HepG2 (cell line): ENCODE measurements at regions not wholly inside any gene's neighbourhood (a gene's known extent, or its start where the extent isn't known, plus 50 kb on each side); places are given as distances from the start of the nearest gene placed in this dataset.
A peak's percentile ranks its signal among the peaks of the same experiment; 100 is the strongest.

ENCODE experiments used
- ADNP ChIP-seq: sonication (generic); formaldehyde crosslinking; IDR thresholded peaks from 2 replicates; pipeline ENCODE4 v1.4.0; 2020; ENCODE audit warnings: missing genetic modification reagents
- BCL3 ChIP-seq: sonication (generic); formaldehyde crosslinking; IDR thresholded peaks from 2 replicates; pipeline ENCODE4 v1.5.1; 2020; ENCODE audit warnings: mild to moderate bottlenecking, missing genetic modification reagents, moderate library complexity
- EEA1 ChIP-seq: sonication (generic); formaldehyde crosslinking; IDR thresholded peaks from 2 replicates; pipeline ENCODE4 v1.5.1; 2020; ENCODE audit warnings: mild to moderate bottlenecking, missing genetic modification reagents, borderline replicate concordance
- MAFF ChIP-seq: IDR thresholded peaks from 2 replicates; pipeline ENCODE4 v1.6.1; 2011; ENCODE audit warnings: low read depth, low read length, improper control_type of control experiment
- RXRB ChIP-seq: IDR thresholded peaks from 2 replicates; pipeline ENCODE4 v1.6.1; 2016; ENCODE audit warnings: borderline replicate concordance, missing genetic modification reagents, missing compliant biosample characterization
- SMAD9 ChIP-seq: sonication (generic); formaldehyde crosslinking; IDR thresholded peaks from 2 replicates; pipeline ENCODE4 v1.5.1; 2020; ENCODE audit warnings: mild to moderate bottlenecking, missing genetic modification reagents
- ZBTB38 ChIP-seq: sonication (generic); formaldehyde crosslinking; IDR thresholded peaks from 2 replicates; pipeline ENCODE4 v1.5.1; 2020; ENCODE audit warnings: mild to moderate bottlenecking, missing genetic modification reagents
- ZNF142 ChIP-seq: sonication (generic); formaldehyde crosslinking; IDR thresholded peaks from 2 replicates; pipeline ENCODE4 v1.4.0; 2020; ENCODE audit warnings: missing genetic modification reagents
- ZNF350 ChIP-seq: sonication (generic); formaldehyde crosslinking; IDR thresholded peaks from 2 replicates; pipeline ENCODE4 v1.4.0; 2020; ENCODE audit warnings: mild to moderate bottlenecking, low read depth, missing genetic modification reagents, borderline replicate concordance
- ZNF572 ChIP-seq: sonication (generic); formaldehyde crosslinking; IDR thresholded peaks from 2 replicates; pipeline ENCODE4 v1.5.1; 2020; ENCODE audit warnings: mild to moderate bottlenecking, missing genetic modification reagents
- TF ChIP-seq, protein P1 (sequence below): sonication (generic); formaldehyde crosslinking; IDR thresholded peaks from 2 replicates; pipeline ENCODE4 v1.4.0; 2020; ENCODE audit warnings: missing genetic modification reagents
- TF ChIP-seq, protein P2 (sequence below): sonication (generic); formaldehyde crosslinking; IDR thresholded peaks from 2 replicates; pipeline ENCODE4 v1.5.1; 2020; ENCODE audit warnings: mild to moderate bottlenecking, missing genetic modification reagents
- TF ChIP-seq, protein P3 (sequence below): sonication (generic); formaldehyde crosslinking; conservative IDR thresholded peaks from 2 replicates; pipeline ENCODE4 v1.4.0; 2020; ENCODE audit warnings: missing genetic modification reagents

DNA sequence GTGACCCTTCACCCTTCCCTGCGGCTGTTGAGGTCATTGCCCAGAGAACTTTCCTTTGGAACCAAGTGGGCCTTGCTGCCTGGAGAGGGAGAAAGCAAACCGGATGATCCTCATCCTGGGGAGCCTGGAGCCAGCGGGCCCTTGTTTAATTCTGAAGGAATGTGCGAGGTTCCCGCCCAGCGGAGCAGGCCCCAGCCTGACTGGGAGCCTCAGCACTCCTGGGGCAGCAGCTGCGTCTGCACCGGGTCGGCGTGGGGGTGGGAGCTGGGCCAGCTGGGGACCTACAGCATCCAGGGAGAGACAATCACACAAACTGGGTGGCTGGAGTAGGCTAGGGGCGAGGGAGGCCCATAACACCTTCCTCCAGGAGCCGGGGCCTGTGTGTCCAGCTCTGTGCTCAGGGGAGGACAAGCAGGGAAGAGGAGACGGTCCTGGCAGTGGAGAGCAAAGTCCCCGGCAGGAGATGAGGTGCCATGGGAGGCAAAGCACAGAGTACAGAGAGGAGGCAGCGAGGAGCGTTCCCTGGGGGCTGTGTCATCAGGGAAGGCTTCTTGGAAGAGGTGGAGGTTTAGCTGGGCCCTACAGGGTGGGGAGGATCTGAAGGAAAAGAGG, 61.9 kb upstream of the HAAO start (continued):
- TF ChIP-seq, protein P1, sequence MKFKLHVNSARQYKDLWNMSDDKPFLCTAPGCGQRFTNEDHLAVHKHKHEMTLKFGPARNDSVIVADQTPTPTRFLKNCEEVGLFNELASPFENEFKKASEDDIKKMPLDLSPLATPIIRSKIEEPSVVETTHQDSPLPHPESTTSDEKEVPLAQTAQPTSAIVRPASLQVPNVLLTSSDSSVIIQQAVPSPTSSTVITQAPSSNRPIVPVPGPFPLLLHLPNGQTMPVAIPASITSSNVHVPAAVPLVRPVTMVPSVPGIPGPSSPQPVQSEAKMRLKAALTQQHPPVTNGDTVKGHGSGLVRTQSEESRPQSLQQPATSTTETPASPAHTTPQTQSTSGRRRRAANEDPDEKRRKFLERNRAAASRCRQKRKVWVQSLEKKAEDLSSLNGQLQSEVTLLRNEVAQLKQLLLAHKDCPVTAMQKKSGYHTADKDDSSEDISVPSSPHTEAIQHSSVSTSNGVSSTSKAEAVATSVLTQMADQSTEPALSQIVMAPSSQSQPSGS (CRISPR knock-in tag) = 0 out of 2 replicates have a peak, but pooled peaks have one; percentile 19
- TF ChIP-seq MAFF (no peak), EEA1 (CRISPR knock-in tag) (no peak), ZBTB38 (CRISPR knock-in tag) (peak; percentile 55; the same call in 1 of the 2 replicates), ZNF350 (CRISPR knock-in tag) (peak; percentile 25; the same call in 1 of the 2 replicates), ZNF142 (CRISPR knock-in tag) (no peak), RXRB (CRISPR knock-in tag) (peak; percentile 78; the same call in 1 of the 2 replicates), BCL3 (CRISPR knock-in tag) (peak; percentile 56; the same call in 1 of the 2 replicates), ZNF572 (CRISPR knock-in tag) (peak; percentile 98; the same call in 1 of the 2 replicates), ADNP (CRISPR knock-in tag) (no peak), SMAD9 (CRISPR knock-in tag) (0 out of 2 replicates have a peak, but pooled peaks have one; percentile 19)
- TF ChIP-seq, protein P2, sequence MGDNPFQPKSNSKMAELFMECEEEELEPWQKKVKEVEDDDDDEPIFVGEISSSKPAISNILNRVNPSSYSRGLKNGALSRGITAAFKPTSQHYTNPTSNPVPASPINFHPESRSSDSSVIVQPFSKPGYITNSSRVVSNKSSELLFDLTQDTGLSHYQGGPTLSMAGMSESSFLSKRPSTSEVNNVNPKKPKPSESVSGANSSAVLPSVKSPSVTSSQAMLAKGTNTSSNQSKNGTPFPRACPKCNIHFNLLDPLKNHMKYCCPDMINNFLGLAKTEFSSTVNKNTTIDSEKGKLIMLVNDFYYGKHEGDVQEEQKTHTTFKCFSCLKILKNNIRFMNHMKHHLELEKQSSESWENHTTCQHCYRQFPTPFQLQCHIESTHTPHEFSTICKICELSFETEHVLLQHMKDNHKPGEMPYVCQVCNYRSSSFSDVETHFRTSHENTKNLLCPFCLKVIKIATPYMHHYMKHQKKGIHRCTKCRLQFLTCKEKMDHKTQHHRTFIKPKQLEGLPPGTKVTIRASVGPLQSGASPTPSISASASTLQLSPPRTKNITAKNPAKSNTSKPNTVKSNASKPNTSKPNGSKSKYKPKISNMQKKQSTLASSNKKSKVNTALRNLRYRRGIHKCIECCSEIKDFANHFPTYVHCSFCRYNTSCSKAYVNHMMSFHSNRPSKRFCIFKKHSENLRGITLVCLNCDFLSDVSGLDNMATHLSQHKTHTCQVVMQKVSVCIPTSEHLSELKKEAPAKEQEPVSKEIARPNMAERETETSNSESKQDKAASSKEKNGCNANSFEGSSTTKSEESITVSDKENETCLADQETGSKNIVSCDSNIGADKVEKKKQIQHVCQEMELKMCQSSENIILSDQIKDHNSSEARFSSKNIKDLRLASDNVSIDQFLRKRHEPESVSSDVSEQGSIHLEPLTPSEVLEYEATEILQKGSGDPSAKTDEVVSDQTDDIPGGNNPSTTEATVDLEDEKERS = peak; percentile 52; the same call in 1 of the 2 replicates
- TF ChIP-seq, protein P3, sequence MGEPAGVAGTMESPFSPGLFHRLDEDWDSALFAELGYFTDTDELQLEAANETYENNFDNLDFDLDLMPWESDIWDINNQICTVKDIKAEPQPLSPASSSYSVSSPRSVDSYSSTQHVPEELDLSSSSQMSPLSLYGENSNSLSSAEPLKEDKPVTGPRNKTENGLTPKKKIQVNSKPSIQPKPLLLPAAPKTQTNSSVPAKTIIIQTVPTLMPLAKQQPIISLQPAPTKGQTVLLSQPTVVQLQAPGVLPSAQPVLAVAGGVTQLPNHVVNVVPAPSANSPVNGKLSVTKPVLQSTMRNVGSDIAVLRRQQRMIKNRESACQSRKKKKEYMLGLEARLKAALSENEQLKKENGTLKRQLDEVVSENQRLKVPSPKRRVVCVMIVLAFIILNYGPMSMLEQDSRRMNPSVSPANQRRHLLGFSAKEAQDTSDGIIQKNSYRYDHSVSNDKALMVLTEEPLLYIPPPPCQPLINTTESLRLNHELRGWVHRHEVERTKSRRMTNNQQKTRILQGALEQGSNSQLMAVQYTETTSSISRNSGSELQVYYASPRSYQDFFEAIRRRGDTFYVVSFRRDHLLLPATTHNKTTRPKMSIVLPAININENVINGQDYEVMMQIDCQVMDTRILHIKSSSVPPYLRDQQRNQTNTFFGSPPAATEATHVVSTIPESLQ (CRISPR knock-in tag) = no peak
